ENCODE measurements at regions not wholly inside any gene's neighbourhood (a gene's known extent, or its start where the extent isn't known, plus 50 kb on each side); places are given as distances from the start of the nearest gene placed in this dataset.

DNA sequence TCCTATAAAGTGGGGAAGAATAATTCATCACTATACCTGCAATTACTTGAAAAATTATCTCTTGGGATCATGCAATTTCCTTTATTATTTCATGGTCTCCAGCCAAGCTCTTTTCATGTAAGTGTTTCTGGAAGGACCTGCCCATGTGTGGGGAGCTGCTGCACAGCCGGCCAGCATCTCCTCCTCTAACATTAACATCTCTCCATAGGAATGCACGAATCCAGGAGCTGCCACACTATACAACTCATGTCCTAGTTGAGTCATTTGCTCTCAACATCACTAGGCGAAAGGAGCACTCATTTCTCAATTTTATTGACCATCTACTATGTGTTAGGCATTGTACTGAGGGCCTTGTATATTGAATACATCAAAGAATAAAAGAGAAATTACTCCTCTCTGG lies 144.3 kb upstream of the ERBB4 start:
- DNase-seq: no peak
- in situ Hi-C loops (cut with HindIII; ENCODE audit: low pct_ligation_motif_present, low pct_unique_long_range_greater_than_20kb, low sequenced_read_pairs): no loop called here

DNA sequence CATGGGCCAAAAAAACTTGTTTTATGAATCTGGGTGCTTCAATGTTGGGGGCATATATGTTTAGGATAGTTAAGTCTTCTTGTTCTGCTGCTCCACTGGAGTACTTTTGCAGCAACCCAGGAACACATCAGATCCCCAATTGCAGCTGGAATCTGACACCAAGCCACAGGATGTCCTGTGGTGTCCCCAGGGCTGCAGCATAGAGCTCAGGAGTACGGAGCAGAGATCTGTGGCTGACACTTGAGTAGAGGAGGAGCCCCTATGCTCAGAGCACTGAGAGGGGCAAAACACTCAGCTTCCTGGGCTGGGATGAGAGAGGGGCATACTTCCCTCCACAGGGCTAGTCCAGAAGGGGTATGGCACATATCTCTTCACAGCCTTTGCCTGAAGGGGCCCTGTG lies 138.9 kb upstream of the ERBB4 start:
- no peak for DNase-seq
- in situ Hi-C loops (cut with HindIII; ENCODE audit: low pct_ligation_motif_present, low pct_unique_long_range_greater_than_20kb, low sequenced_read_pairs): no loop called here

- in situ Hi-C loops (cut with HindIII; ENCODE audit: low pct_ligation_motif_present, low pct_unique_long_range_greater_than_20kb, low sequenced_read_pairs): no loop called here
- DNase-seq: no peak
Observed at GRCh38 chr2:212672186-212672585, 133.6 kb upstream of the ERBB4 start.

GRCh38 chr2:212669761-212670160 lies 131.2 kb upstream of the ERBB4 start:
- in situ Hi-C loops (cut with HindIII; ENCODE audit: low pct_ligation_motif_present, low pct_unique_long_range_greater_than_20kb, low sequenced_read_pairs): no loop called here
- no peak for DNase-seq

- in situ Hi-C loops (cut with HindIII; ENCODE audit: low pct_ligation_motif_present, low pct_unique_long_range_greater_than_20kb, low sequenced_read_pairs): no loop called here
- DNase-seq: no peak
Observed at GRCh38 chr2:212667751-212668316, 129.2 kb upstream of the ERBB4 start.

DNA sequence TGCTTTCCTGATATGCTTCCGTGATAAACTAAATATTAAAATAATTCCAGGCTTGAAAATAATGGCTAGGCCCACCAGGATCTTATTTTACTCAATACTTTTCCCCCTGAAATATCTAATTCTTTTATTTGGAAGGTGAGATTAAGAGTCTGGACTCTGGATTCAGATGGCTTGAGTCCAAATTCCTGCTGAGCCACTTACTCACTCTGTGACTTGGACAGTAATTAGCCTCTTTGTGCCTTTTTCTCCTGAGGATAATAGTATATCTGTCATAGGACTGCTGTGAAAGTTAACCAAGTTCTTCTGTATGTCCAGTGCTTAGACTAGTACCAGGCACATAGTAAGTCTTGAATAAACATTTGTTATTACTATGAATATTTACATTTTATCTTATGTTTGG lies 127.3 kb upstream of the ERBB4 start:
- in situ Hi-C loops (cut with HindIII; ENCODE audit: low pct_ligation_motif_present, low pct_unique_long_range_greater_than_20kb, low sequenced_read_pairs): no loop called here
- no peak for DNase-seq

GRCh38 chr2:212659441-212659840 lies 120.8 kb upstream of the ERBB4 start:
- DNase-seq: no peak
- in situ Hi-C loops (cut with HindIII; ENCODE audit: low pct_ligation_motif_present, low pct_unique_long_range_greater_than_20kb, low sequenced_read_pairs): no loop called here

DNA sequence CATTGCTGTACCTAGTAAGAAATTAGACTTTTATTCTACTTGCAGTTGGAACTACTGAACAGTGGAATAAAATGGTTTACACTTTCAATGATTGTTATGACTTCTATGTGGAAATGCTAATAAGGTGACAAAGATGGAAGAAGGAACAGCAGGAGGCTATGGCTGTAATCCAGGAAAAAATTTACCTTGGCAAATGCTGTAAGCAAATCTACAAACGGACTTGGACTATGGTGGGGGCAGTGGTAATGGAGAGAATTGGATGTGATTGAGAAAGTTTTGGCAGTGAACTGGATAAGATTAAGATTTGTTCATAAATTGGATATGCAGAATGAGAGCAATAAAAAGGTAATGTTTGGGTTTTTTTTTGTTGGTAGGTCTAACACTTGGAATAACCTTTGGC lies 111.0 kb upstream of the ERBB4 start:
- no peak for DNase-seq

GRCh38 chr2:212646698-212647366 lies 108.2 kb upstream of the ERBB4 start:
- in situ Hi-C loops (cut with HindIII; ENCODE audit: low pct_ligation_motif_present, low pct_unique_long_range_greater_than_20kb, low sequenced_read_pairs): no loop called here
- no peak for DNase-seq

More for the DNA sequence above, 111.0 kb upstream of the ERBB4 start:
- in situ Hi-C loops (cut with HindIII; ENCODE audit: low pct_ligation_motif_present, low pct_unique_long_range_greater_than_20kb, low sequenced_read_pairs): no loop called here

GRCh38 chr2:212644195-212644837 lies 105.7 kb upstream of the ERBB4 start:
- no peak for DNase-seq
- in situ Hi-C loops (cut with HindIII; ENCODE audit: low pct_ligation_motif_present, low pct_unique_long_range_greater_than_20kb, low sequenced_read_pairs): no loop called here

- no peak for DNase-seq
- in situ Hi-C loops (cut with HindIII; ENCODE audit: low pct_ligation_motif_present, low pct_unique_long_range_greater_than_20kb, low sequenced_read_pairs): no loop called here
Observed at GRCh38 chr2:212640428-212640827, 101.8 kb upstream of the ERBB4 start.

DNA sequence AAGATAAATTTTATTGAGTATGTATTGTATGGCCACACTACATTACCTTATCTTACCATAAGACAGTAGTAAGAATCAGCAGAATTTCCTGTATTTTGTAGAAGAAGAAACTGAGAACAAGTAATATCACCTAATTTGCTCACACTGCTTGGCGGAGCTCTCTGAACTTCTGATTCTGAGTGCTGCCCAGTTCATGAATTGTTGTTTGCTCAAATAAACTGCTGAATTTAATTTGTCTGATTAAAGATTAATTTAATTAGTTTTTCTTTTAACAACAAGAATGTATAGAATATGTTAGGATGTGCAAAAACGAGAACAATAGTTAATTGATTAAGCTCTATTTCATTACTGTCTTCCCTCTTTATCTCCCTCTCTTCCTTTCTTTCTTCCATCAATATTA lies 100.1 kb upstream of the ERBB4 start:
- in situ Hi-C loops (cut with HindIII; ENCODE audit: low pct_ligation_motif_present, low pct_unique_long_range_greater_than_20kb, low sequenced_read_pairs): no loop called here
- DNase-seq: no peak

- no peak for DNase-seq
- in situ Hi-C loops (cut with HindIII; ENCODE audit: low pct_ligation_motif_present, low pct_unique_long_range_greater_than_20kb, low sequenced_read_pairs): no loop called here
Observed at GRCh38 chr2:212628586-212628985, 90.0 kb upstream of the ERBB4 start.

- no peak for DNase-seq
- in situ Hi-C loops (cut with HindIII; ENCODE audit: low pct_ligation_motif_present, low pct_unique_long_range_greater_than_20kb, low sequenced_read_pairs): no loop called here
Observed at GRCh38 chr2:212626371-212626918, 87.8 kb upstream of the ERBB4 start.

GRCh38 chr2:212619954-212620353 lies 81.4 kb upstream of the ERBB4 start:
- no peak for DNase-seq
- in situ Hi-C loops (cut with HindIII; ENCODE audit: low pct_ligation_motif_present, low pct_unique_long_range_greater_than_20kb, low sequenced_read_pairs): no loop called here

DNA sequence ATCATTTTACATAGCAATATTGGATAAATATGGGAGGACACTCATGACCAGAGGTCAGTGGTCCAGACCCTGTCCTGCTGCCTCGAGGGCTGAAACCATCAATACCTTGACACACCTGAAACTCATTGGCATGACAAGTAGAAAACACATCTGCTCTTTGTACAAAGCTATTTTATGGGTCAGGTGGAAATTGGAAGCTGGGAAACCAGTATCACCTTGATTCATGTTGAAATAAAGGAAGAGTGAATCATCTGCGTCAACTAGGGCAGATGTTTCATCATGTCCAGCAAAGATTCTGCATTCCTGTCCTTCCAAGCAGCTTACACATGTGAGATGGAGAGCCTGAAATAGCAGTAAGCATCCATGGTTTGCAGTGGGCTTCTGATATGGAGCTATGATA lies 80.0 kb upstream of the ERBB4 start:
- no peak for DNase-seq
- in situ Hi-C loops (cut with HindIII; ENCODE audit: low pct_ligation_motif_present, low pct_unique_long_range_greater_than_20kb, low sequenced_read_pairs): no loop called here

GRCh38 chr2:212610872-212611425 lies 72.3 kb upstream of the ERBB4 start:
- no peak for DNase-seq
- in situ Hi-C loops (cut with HindIII; ENCODE audit: low pct_ligation_motif_present, low pct_unique_long_range_greater_than_20kb, low sequenced_read_pairs): no loop called here

DNA sequence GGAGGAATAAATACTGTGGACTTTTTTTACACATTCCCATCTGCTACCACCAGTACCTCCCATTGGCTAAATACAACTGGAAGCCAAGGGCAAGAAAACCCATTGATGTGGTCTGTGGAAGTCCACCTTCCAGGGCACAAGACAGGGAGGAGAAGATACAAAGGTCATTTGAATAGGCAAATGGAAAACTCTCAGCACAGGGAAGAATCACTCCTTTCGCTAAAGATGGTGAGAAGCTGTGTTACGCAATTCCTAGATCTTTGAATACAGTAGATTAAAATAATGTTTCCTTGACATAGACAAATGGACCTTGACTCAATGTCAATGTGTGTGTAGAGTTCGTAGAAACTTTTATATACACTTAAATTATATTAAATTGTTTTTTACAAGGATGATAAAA lies 70.9 kb upstream of the ERBB4 start:
- in situ Hi-C loops (cut with HindIII; ENCODE audit: low pct_ligation_motif_present, low pct_unique_long_range_greater_than_20kb, low sequenced_read_pairs): no loop called here
- DNase-seq: no peak

GRCh38 chr2:212607080-212607479 lies 68.5 kb upstream of the ERBB4 start:
- DNase-seq: no peak

GRCh38 chr2:212606232-212606631 lies 67.6 kb upstream of the ERBB4 start:
- in situ Hi-C loops (cut with HindIII; ENCODE audit: low pct_ligation_motif_present, low pct_unique_long_range_greater_than_20kb, low sequenced_read_pairs): no loop called here
- DNase-seq: no peak

More at GRCh38 chr2:212607080-212607479, 68.5 kb upstream of the ERBB4 start:
- in situ Hi-C loops (cut with HindIII; ENCODE audit: low pct_ligation_motif_present, low pct_unique_long_range_greater_than_20kb, low sequenced_read_pairs): no loop called here

Data from ACHN (cell line).